ENCODE measurements at regions not wholly inside any gene's neighbourhood (a gene's known extent, or its start where the extent isn't known, plus 50 kb on each side); places are given as distances from the start of the nearest gene placed in this dataset.

- TF ChIP-seq EGR1 (IDR thresholded peaks at IDR 0.05; ENCODE audit: borderline replicate concordance, low read depth, low read length), result no peak
These were observed 210.1 kb downstream of the ZNF608 start (continued) for GRCh38 chr5:124536333-124536732.

GRCh38 chr5:124530916-124531315 is 215.5 kb downstream of the ZNF608 start:
- Histone ChIP-seq H3K23ac (ENCODE audit: insufficient read length) (no peak overlapping the region), H3K27ac (ENCODE audit: low read depth, low read length) (no peak overlapping the region), H4K5ac (ENCODE audit: insufficient read length, low read depth, low read length) (no peak overlapping the region), H2BK12ac (ENCODE audit: low read depth, low read length) (no peak overlapping the region), H3K9ac (replicated peaks in 1 of 4; ENCODE audit: extremely low read depth in 1 of 4, low read depth in 3 of 4, low read length in 3 of 4) (no peak overlapping the region), H3K4me2 (ENCODE audit: insufficient read depth in 1 of 2, low read depth in 2 of 2, low read length in 2 of 2) (no peak overlapping the region), H2BK20ac (ENCODE audit: low read length) (0 out of 2 replicates have a peak overlapping the region, but pooled peaks have one; percentile 1), H2AK5ac (ENCODE audit: low read depth, low read length) (no peak overlapping the region), H3K18ac (ENCODE audit: extremely low read depth, low read length) (no peak overlapping the region), H4K8ac (ENCODE audit: extremely low read depth, insufficient read depth, low read length) (no peak overlapping the region), H3K27me3 (replicated peaks in 1 of 4; ENCODE audit: control insufficient read depth in 3 of 4, extremely low read depth in 1 of 4, insufficient read depth in 3 of 4, low read length in 3 of 4) (no peaks in the 10 kb centered on the region), H3K4ac (replicated peaks; ENCODE audit: insufficient read length, low read depth, low read length) (no peak overlapping the region), H3K4me1 (replicated peaks in 1 of 4; ENCODE audit: control insufficient read depth in 3 of 4, insufficient read depth in 4 of 4, low read length in 3 of 4) (no peaks in the 10 kb centered on the region), H2BK5ac (ENCODE audit: low read depth, low read length) (no peak overlapping the region), H4K20me1 (replicated peaks in 1 of 2; ENCODE audit: control insufficient read depth in 1 of 2, insufficient read depth in 2 of 2, low read length in 2 of 2) (no peaks in the 10 kb centered on the region), H2BK15ac (ENCODE audit: low read length) (no peak overlapping the region), H3K36me3 (ENCODE audit: control insufficient read depth in 2 of 4, insufficient read depth in 4 of 4, low read length in 3 of 4) (no peaks in the 10 kb centered on the region; a peak in 1 of 8 replicates), H3K4me3 (ENCODE audit: extremely low read depth in 1 of 4, insufficient read depth in 2 of 4, low read depth in 3 of 4, low read length in 4 of 4) (no peak overlapping the region), H2BK120ac (replicated peaks; ENCODE audit: low read depth, low read length) (no peak overlapping the region), H3K56ac (replicated peaks; ENCODE audit: insufficient read length, low read depth, low read length) (no peak overlapping the region), H2AFZ (ENCODE audit: low read length) (no peak overlapping the region), H3K9me3 (ENCODE audit: insufficient read depth in 2 of 2, low read depth in 1 of 2, low read length in 1 of 2) (no peaks in the 10 kb centered on the region), H3K23me2 (ENCODE audit: low read depth, low read length) (no peaks in the 10 kb centered on the region), H3K14ac (ENCODE audit: insufficient read length) (no peak overlapping the region), H4K91ac (replicated peaks; ENCODE audit: insufficient read length, low read length) (no peak overlapping the region), H3K79me2 (ENCODE audit: control insufficient read depth in 1 of 2, insufficient read depth in 2 of 2, low read length in 2 of 2) (no peaks in the 10 kb centered on the region), H3K79me1 (ENCODE audit: low read depth, low read length) (no peaks in the 10 kb centered on the region)
- TF ChIP-seq EGR1 (IDR thresholded peaks at IDR 0.05; ENCODE audit: borderline replicate concordance, low read depth, low read length) (no peak), CHD2 (IDR thresholded peaks at IDR 0.05; ENCODE audit: low read length) (no peak), KDM4A (IDR thresholded peaks at IDR 0.05; ENCODE audit: low read depth, low read length, severe bottlenecking) (no peak), SRF (IDR thresholded peaks at IDR 0.05; ENCODE audit: low read depth, low read length) (no peak), CBX8 (IDR thresholded peaks at IDR 0.05; ENCODE audit: borderline replicate concordance, low read depth, low read length) (no peak), BRCA1 (IDR thresholded peaks at IDR 0.05; ENCODE audit: low read depth, low read length) (no peak)
- no peak for DNase-seq (ENCODE audit: low read depth in 1 of 2, low spot score in 2 of 2)
- WGBS, 2 experiments (ENCODE audit: extremely low coverage in 1 of 2, insufficient coverage in 1 of 2, insufficient read length in 1 of 2, insufficient replicate concordance in 2 of 2, low coverage in 1 of 2, low lambda C conversion rate in 2 of 2, missing lambda C conversion rate in 1 of 2), result 92% methylated on average over 1 of the region's 1 CpG; no CpG with 5 or more reads in 1 of the 2 experiments
- FAIRE-seq, result no peak
- POLR2A ChIA-PET (ENCODE audit: partially characterized antibody), result no interaction called here
- CTCF ChIA-PET (ENCODE audit: partially characterized antibody), result interaction anchor here (1.4 kb wide), 1 partner anchor 8 kb away, joined by 3 read pairs; no protein-coding TSS in a partner anchor

Data from H1 (cell line).